Neural crest cell (in vitro differentiated cells): ENCODE measurements at regions not wholly inside any gene's neighbourhood (a gene's known extent, or its start where the extent isn't known, plus 50 kb on each side); places are given as distances from the start of the nearest gene placed in this dataset.

Source experiments
- DNase-seq: peaks from one replicate; pipeline ENCODE4 v3.0.0; 2021; ENCODE audit warnings: low read depth, mixed read lengths, low spot score
- H3K27ac Mint-ChIP-seq: one replicate; pipeline ENCODE4 v1.8.0; 2021; ENCODE audit warnings: mild to moderate bottlenecking, mixed read lengths; ENCODE audit not compliant: unreplicated experiment
- H3K27me3 Mint-ChIP-seq: 2 replicates; pipeline ENCODE4 v1.8.0; 2021; ENCODE audit warnings: low read depth, mild to moderate bottlenecking, mixed read lengths
- H3K36me3 Mint-ChIP-seq: 2 replicates; pipeline ENCODE4 v1.8.0; 2021; ENCODE audit warnings: low read depth, mild to moderate bottlenecking, mixed read lengths
- H3K4me1 Mint-ChIP-seq: 2 replicates; pipeline ENCODE4 v1.8.0; 2021; ENCODE audit warnings: mixed read lengths
- H3K4me3 Mint-ChIP-seq: one replicate; pipeline ENCODE4 v1.8.0; 2021; ENCODE audit warnings: mild to moderate bottlenecking, mixed read lengths
- H3K9me3 Mint-ChIP-seq: 2 replicates; pipeline ENCODE4 v1.8.0; 2021; ENCODE audit warnings: mixed read lengths
- CTCF ChIP-seq: fragments of 200-600 bp; sonication (generic); conservative IDR thresholded peaks from 2 replicates; pipeline ENCODE4 v1.5.0; 2021; ENCODE audit warnings: antibody characterized with exemption, mild to moderate bottlenecking

DNA sequence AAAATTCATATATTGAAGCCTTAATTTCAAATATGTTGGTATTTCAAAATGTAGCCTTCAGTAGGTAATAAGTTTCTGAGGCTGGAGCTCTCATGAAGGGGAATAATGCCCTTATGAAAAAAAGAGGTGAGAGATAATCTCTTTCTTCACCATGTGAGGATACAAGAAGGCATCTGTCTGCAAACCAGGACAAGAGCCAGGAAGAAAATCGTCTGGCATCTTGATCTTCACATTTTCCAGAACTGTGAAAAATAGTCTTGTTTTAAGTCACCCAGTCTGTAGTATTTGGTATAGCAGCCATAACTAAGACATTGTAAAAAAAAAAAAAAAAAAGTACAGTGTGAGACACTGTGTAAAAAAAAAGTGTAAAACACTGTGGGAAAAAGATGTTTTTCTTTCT is 768.9 kb downstream of the TAF11L14 start:
- no peak for DNase-seq
- Mint-ChIP-seq H3K4me3 (no peak overlapping the region), H3K27ac (no peak overlapping the region), H3K4me1 (no peaks in the 10 kb centered on the region), H3K9me3 (peaks cover 5% of the 10 kb centered on the region), H3K36me3 (peaks cover 5% of the 10 kb centered on the region), H3K27me3 (no peaks in the 10 kb centered on the region)
- TF ChIP-seq CTCF = no peak

DNA sequence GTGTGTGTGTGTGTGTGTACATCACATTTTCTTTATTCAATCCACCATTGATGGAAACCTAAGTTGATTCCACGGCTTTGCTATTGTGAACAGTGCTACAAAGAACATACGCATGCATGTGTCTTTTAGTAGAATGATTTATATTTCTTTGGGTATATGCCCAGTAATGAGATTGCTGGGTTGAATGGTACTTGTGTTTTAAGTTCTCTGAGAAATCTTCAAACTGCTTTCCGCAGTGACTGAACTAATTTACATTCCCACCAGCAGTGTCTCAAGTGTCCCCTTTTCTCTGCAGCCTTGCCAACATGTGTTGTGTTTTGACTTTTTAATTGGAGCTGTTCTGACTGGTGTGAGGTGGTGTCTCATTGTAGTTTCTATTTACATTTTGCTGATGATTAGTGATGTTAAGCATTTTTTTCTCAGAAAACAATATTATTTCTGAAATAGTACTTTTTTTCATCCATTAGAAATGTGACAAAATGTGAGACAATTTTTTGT is 769.7 kb downstream of the TAF11L14 start:
- Mint-ChIP-seq H3K27ac (no peak overlapping the region), H3K9me3 (peaks cover 3% of the 10 kb centered on the region), H3K36me3 (peaks cover 1% of the 10 kb centered on the region), H3K27me3 (no peaks in the 10 kb centered on the region), H3K4me1 (no peaks in the 10 kb centered on the region), H3K4me3 (no peak overlapping the region)
- DNase-seq = no peak
- no peak for TF ChIP-seq CTCF

- Mint-ChIP-seq H3K4me1 (no peaks in the 10 kb centered on the region), H3K4me3 (no peak overlapping the region), H3K9me3 (peaks cover 4% of the 10 kb centered on the region), H3K27me3 (no peaks in the 10 kb centered on the region), H3K27ac (no peak overlapping the region), H3K36me3 (no peaks in the 10 kb centered on the region)
- no peak for DNase-seq
- no peak for TF ChIP-seq CTCF
Observed at GRCh38 chr5:18420711-18421110, 786.5 kb downstream of the TAF11L14 start.

GRCh38 chr5:18433336-18433735 is 799.1 kb downstream of the TAF11L14 start:
- no peak overlapping the region for H3K27ac Mint-ChIP-seq
- H3K36me3 Mint-ChIP-seq = peaks cover 4% of the 10 kb centered on the region
- peaks cover 5% of the 10 kb centered on the region for H3K9me3 Mint-ChIP-seq
- no peaks in the 10 kb centered on the region for H3K27me3 Mint-ChIP-seq
- no peak for TF ChIP-seq CTCF
- no peak for DNase-seq
- H3K4me3 Mint-ChIP-seq = no peak overlapping the region
- H3K4me1 Mint-ChIP-seq = no peaks in the 10 kb centered on the region

DNA sequence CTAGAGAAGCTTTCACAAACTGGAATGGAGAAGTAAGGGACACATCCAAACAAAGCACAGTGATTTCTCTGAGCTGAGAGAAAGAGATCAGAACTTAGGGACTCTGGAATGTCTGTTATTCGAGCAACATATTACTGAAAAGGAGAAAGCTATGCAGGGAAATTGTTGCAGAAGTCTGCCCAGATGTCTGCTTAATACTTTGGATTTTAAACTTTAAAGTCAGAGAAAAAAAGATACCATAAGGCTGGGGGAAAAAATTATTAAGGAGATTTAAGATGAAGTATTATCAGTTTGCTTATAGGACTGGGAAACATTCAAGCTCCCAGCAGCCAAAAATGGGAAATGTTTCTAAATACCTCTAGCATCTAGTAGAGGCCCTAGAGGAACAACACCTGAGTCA is 803.9 kb downstream of the TAF11L14 start:
- Mint-ChIP-seq H3K4me3 (no peak overlapping the region), H3K9me3 (peaks cover 6% of the 10 kb centered on the region), H3K36me3 (no peaks in the 10 kb centered on the region), H3K4me1 (no peaks in the 10 kb centered on the region), H3K27me3 (no peaks in the 10 kb centered on the region), H3K27ac (no peak overlapping the region)
- DNase-seq = no peak
- no peak for TF ChIP-seq CTCF

DNA sequence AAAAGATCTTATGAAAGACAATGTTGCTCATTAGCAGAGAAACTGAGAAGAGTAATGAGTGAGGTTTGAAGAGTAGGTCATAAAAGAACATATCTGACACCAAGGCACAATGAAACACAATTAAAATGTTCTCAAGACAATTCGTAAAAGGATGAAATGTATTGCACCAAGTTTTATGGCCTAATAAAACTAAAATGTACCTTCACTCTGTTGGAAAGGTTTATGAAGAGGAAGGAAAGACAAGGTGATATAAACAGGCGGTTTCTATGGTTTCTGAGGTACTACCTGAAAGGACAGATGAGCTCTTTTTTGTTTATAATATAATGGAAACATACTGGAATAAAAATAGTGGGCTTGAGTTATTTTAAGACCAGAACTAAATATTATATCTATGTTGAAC is 821.3 kb downstream of the TAF11L14 start:
- TF ChIP-seq CTCF = no peak
- no peak overlapping the region for H3K27ac Mint-ChIP-seq
- no peak for DNase-seq
- no peaks in the 10 kb centered on the region for H3K9me3 Mint-ChIP-seq
- no peaks in the 10 kb centered on the region for H3K4me1 Mint-ChIP-seq
- H3K27me3 Mint-ChIP-seq = no peaks in the 10 kb centered on the region
- no peak overlapping the region for H3K4me3 Mint-ChIP-seq
- no peaks in the 10 kb centered on the region for H3K36me3 Mint-ChIP-seq
